ENCODE measurements at regions not wholly inside any gene's neighbourhood (a gene's known extent, or its start where the extent isn't known, plus 50 kb on each side); places are given as distances from the start of the nearest gene placed in this dataset.

GRCh38 chr7:128145191-128145590, 95.9 kb upstream of the LEP start:
- in situ Hi-C loops (cut with MboI; ENCODE audit: low pct_unique_long_range_greater_than_20kb, low sequenced_read_pairs) = no loop called here
- no peak for DNase-seq

GRCh38 chr7:128146052-128146451, 95.0 kb upstream of the LEP start:
- in situ Hi-C loops (cut with MboI; ENCODE audit: low pct_unique_long_range_greater_than_20kb, low sequenced_read_pairs) = no loop called here
- no peak for DNase-seq

GRCh38 chr7:128148676-128149075, 92.4 kb upstream of the LEP start:
- in situ Hi-C loops (cut with MboI; ENCODE audit: low pct_unique_long_range_greater_than_20kb, low sequenced_read_pairs) = no loop called here
- DNase-seq = no peak

GRCh38 chr7:128150223-128150865, 90.7 kb upstream of the LEP start:
- in situ Hi-C loops (cut with MboI; ENCODE audit: low pct_unique_long_range_greater_than_20kb, low sequenced_read_pairs) = no loop called here
- no peak for DNase-seq

GRCh38 chr7:128151635-128152034, 89.4 kb upstream of the LEP start:
- in situ Hi-C loops (cut with MboI; ENCODE audit: low pct_unique_long_range_greater_than_20kb, low sequenced_read_pairs) = no loop called here
- no peak for DNase-seq

GRCh38 chr7:128152721-128153120, 88.4 kb upstream of the LEP start:
- no peak for DNase-seq

GRCh38 chr7:128153436-128153835, 87.6 kb upstream of the LEP start:
- no peak for DNase-seq
- in situ Hi-C loops (cut with MboI; ENCODE audit: low pct_unique_long_range_greater_than_20kb, low sequenced_read_pairs) = no loop called here

More at GRCh38 chr7:128152721-128153120, 88.4 kb upstream of the LEP start:
- in situ Hi-C loops (cut with MboI; ENCODE audit: low pct_unique_long_range_greater_than_20kb, low sequenced_read_pairs) = no loop called here

GRCh38 chr7:128154504-128154903, 86.6 kb upstream of the LEP start:
- DNase-seq = no peak
- in situ Hi-C loops (cut with MboI; ENCODE audit: low pct_unique_long_range_greater_than_20kb, low sequenced_read_pairs) = no loop called here

- in situ Hi-C loops (cut with MboI; ENCODE audit: low pct_unique_long_range_greater_than_20kb, low sequenced_read_pairs) = no loop called here
- no peak for DNase-seq
Observed at GRCh38 chr7:128155100-128155740, 85.9 kb upstream of the LEP start.

GRCh38 chr7:128157906-128158305, 83.2 kb upstream of the LEP start:
- in situ Hi-C loops (cut with MboI; ENCODE audit: low pct_unique_long_range_greater_than_20kb, low sequenced_read_pairs) = no loop called here
- no peak for DNase-seq

- DNase-seq = no peak
- in situ Hi-C loops (cut with MboI; ENCODE audit: low pct_unique_long_range_greater_than_20kb, low sequenced_read_pairs) = no loop called here
Observed at GRCh38 chr7:128158370-128158769, 82.7 kb upstream of the LEP start.

GRCh38 chr7:128160296-128160695, 80.8 kb upstream of the LEP start:
- no peak for DNase-seq
- in situ Hi-C loops (cut with MboI; ENCODE audit: low pct_unique_long_range_greater_than_20kb, low sequenced_read_pairs) = no loop called here

GRCh38 chr7:128161466-128162125, 79.5 kb upstream of the LEP start:
- in situ Hi-C loops (cut with MboI; ENCODE audit: low pct_unique_long_range_greater_than_20kb, low sequenced_read_pairs) = no loop called here
- no peak for DNase-seq

- in situ Hi-C loops (cut with MboI; ENCODE audit: low pct_unique_long_range_greater_than_20kb, low sequenced_read_pairs) = no loop called here
- DNase-seq = no peak
Observed at GRCh38 chr7:128162666-128163065, 78.4 kb upstream of the LEP start.

GRCh38 chr7:128163473-128163872, 77.6 kb upstream of the LEP start:
- in situ Hi-C loops (cut with MboI; ENCODE audit: low pct_unique_long_range_greater_than_20kb, low sequenced_read_pairs) = no loop called here
- DNase-seq = no peak

- in situ Hi-C loops (cut with MboI; ENCODE audit: low pct_unique_long_range_greater_than_20kb, low sequenced_read_pairs) = no loop called here
- no peak for DNase-seq
Observed at GRCh38 chr7:128164061-128164954, 76.8 kb upstream of the LEP start.

GRCh38 chr7:128164955-128165670, 76.0 kb upstream of the LEP start:
- in situ Hi-C loops (cut with MboI; ENCODE audit: low pct_unique_long_range_greater_than_20kb, low sequenced_read_pairs) = no loop called here
- no peak for DNase-seq

GRCh38 chr7:128165927-128166420, 75.1 kb upstream of the LEP start:
- in situ Hi-C loops (cut with MboI; ENCODE audit: low pct_unique_long_range_greater_than_20kb, low sequenced_read_pairs) = no loop called here
- no peak for DNase-seq

- in situ Hi-C loops (cut with MboI; ENCODE audit: low pct_unique_long_range_greater_than_20kb, low sequenced_read_pairs) = no loop called here
- DNase-seq = no peak
Observed at GRCh38 chr7:128166603-128167041, 74.5 kb upstream of the LEP start.

All from KBM-7 (cell line).